ENCODE measurements at regions not wholly inside any gene's neighbourhood (a gene's known extent, or its start where the extent isn't known, plus 50 kb on each side); places are given as distances from the start of the nearest gene placed in this dataset.

DNA sequence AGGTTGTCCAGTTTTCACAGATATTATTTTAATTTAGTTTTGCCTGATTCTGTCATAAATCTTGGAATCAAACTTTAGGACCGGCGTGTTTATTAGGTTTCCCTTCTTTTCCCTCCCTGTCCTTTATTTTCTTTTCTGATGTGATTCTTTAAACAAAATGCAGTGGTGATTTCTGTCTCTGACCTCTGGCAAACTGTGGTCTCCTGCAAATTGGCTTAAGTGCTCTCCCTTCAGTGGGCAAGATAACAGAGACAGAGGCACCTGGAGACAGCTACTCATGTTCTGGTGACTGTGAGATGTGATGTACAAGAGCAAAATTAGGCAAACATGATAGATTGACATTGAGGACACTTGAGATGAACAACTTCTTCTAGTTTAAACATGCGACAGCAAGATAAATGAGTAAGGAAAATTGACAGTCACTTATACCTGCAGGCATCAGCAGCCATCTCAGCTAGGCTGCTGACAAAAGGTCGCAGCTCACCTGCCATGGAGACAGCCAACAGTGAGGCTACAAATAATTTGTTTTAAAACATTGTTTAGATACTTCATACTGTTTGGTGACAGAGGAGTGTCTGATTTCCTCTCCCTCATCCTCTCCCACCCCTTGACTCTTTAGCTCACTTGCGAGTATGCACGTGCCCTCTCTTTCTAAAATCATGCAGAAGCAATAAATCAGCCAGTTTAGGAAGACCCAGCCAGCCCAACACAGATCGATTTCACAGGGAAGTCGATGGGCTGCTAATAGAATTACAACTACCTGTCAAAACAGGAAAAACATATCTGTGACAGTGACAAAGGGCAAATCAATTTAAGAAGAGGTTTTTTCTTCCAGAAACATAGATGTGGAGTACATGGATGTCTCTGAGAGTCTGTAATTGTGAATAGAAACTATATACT is 63.4 kb upstream of the MAP3K7 start:
- no peak for DNase-seq (ENCODE audit: low read depth, low spot score)

- no peak for DNase-seq (ENCODE audit: low read depth, low spot score)
These were observed 62.0 kb upstream of the MAP3K7 start for GRCh38 chr6:90648873-90649272.

DNA sequence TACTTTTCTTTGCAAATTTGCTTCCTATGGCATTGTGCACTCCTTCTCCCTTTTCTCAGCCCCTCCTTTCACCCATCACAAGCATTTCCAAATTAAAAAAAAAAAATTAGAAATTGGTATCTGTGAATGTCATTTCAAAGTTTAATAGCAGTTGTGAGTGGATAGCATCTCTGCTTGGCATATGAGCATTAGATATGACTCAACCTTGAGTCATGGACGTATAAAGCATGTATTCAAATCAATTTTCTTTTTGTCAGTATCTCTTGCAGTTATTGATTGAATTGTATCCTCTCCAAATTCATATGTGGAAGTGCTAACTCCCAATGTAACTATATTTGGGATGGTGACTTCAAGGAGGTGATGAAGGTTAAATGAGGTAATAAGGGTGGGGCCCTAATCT is 60.1 kb upstream of the MAP3K7 start:
- DNase-seq (ENCODE audit: low read depth, low spot score): no peak

- no peak for DNase-seq (ENCODE audit: low read depth, low spot score)
These were observed 58.8 kb upstream of the MAP3K7 start for GRCh38 chr6:90645634-90646033.

GRCh38 chr6:90644492-90644891 is 57.6 kb upstream of the MAP3K7 start:
- no peak for DNase-seq (ENCODE audit: low read depth, low spot score)

- peak; percentile 23 for DNase-seq (ENCODE audit: low read depth, low spot score)
These were observed 56.5 kb upstream of the MAP3K7 start for GRCh38 chr6:90643381-90643780.

- no peak for DNase-seq (ENCODE audit: low read depth, low spot score)
These were observed 50.4 kb upstream of the MAP3K7 start for GRCh38 chr6:90637320-90637719.
